Hematopoietic multipotent progenitor cell treated with erythropoietin and hydrocortisone succinate and interleukin-3 and kit ligand, for 15 days (in vitro differentiated cells): ENCODE measurements at regions not wholly inside any gene's neighbourhood (a gene's known extent, or its start where the extent isn't known, plus 50 kb on each side); places are given as distances from the start of the nearest gene placed in this dataset.
"Not testable (repeated sequence)": the region's sequence is repeated elsewhere in the genome, so short reads cannot be mapped to it uniquely, and the experiment has no call there.

ENCODE experiments used
- DNase-seq: peaks from one replicate; pipeline ENCODE4 v3.0.0-alpha.2; 2015; ENCODE audit warnings: low spot score

DNA sequence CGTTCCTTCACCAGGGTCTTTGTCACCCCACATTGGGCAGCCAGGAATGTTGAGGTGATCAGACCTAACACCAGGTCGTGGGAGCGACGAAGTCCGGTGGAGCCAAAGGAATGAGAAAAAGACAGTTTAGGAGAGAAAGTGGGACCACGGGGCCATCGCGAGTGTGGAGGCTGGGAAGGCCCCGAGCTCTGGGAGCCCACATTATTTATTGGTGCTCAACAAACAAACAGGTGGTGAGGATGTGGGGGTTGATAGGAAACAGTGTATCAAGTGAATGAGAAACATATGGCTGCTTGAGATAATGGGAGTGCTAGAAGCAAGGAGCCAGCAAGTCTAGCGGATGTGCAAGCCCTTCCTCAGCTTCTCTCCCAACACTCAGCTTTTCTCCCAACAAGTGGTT lies 287.1 kb upstream of the SGK1 start:
- no peak for DNase-seq

DNA sequence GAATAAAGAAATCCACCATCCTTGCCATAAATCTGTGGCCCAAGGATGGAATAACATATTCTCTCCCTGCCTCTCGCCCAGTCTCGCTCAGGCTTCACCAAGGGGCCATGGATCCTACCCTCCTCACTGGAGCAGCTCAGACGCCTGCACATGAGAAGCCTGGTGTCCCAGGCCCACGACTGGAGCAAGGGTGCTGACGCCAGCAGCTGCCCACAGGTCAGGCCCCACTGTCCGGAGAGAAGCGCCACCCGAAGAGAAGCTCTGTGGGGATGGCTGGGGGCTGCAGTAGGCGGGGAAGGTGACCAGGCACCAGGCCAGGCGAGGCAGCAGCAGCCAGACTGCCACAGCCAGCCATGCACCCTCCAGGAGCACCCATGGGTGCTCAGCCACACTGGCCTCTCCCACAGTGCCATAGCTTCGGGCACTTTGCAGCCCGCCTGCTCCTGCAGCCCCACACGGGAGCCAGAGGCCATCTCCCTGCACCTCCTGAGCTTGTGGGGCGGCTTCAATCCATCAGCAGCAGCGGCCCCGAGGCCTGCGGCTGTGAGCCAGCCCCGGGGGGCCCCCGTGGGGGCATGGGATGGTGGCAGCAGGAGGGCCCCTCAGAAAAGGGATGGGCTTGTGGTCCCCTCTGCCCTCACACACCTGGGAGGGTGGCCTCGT lies 286.2 kb upstream of the SGK1 start:
- DNase-seq = no peak

DNA sequence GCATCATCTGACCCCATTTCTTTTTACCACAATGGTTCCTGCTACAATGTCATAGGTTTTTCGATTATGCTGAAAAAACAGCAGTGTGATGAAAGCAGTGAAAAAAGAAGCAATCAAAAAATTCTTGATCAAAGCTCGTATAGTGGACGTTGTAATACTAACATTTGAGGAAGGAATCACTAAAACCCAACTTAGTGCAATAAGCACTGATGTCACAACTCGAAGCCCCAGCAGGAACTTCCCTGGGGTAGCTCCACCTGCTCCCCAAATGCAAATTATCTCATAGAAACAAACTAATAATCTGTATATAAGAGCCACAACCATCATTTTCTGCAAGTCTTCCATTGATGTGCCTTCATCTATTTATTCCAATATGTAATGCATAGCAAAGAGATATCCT lies 285.6 kb upstream of the SGK1 start:
- no peak for DNase-seq

DNA sequence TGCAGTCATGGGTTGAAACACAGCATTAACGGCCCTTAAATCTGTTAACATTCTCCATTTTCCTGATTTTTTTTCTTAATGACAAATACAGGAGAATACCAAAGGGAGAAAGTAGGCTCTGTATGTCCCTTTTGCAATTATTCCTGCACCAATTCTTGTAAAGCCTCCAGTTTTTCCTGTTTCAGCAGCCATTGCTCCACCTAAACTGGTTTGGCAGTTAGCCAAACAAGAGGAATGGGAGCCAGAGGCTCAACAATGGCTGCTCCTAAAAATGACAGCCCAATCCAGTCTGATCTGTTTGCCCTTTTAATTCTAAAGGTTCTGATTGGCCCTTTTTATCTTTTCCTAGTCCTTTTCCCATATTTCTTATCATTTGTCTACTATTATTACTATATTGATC lies 284.2 kb upstream of the SGK1 start:
- no peak for DNase-seq

DNA sequence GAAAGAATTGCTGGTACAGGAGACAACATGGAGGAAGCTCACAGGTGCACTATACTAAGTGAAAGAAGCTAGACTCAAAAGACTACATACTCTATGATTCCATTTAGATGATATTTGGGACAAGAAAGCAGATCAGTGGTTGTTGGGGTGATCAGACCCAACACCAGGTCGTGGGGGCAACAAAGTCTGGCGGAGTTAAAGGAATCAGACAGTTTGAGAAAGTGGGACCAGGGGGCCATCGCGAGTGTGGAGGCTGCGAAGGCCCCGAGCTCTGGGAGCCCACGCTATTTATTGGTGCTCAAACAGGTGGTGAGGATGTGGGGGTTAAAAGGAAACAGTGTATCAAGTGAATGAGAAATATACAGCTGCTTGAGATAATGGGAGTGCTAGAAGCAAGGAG lies 282.8 kb upstream of the SGK1 start:
- DNase-seq = no peak

DNA sequence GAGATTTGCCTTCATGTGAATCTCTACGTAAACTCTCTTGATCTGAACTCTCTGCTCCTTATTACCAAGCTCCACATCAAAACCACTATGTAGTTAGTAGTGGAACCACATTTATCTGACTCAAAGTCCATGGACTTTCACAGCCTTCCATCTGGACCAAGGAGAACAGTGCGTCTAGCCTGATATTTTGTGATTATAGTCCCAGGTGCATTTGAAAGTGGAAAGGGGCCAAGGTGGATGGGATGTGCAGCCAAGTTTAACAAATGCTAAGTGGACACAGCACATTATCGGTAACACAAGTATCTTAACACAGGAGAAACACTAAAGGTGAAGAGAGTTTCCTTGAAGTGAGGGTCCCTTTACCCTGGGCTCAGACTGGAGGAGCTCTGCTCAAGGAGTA lies 281.2 kb upstream of the SGK1 start:
- DNase-seq = no peak

DNA sequence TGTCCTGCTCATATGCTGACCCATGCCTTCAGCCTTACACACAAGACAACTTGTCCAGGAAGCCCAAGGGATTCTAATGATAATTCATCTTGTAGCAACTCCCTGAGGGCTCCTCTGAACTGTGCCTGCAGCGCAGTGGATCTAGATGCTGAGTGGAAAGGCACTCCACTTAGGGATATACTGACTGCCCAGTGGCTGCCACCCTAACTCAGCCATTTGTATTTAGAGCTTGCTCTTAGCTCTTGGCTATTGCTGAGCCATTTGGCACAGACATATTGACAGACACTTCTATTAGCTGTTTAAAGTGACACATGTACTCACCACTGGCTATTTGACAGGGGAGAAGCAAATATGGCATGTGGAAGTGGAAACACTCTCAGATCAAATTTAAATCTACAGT lies 278.3 kb upstream of the SGK1 start:
- DNase-seq = no peak

DNA sequence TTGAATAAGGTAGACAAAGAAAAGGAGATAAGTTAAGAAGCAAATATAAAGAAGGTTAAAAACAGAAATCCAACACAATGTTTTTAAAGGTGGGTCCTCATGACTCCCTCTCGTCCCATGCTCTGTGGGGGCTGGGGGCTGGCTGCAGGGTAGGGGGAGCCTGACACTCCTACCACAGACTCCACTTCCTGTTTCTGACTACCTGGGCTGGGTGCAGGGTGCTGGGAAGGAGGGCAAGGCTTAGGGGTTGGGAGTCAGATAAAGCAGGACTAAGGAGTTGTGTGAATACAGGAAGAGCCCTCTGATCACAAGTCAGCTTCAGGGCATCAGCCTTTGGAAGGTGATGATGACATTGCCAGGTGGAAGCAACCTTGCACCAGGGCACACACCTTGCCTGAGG lies 277.0 kb upstream of the SGK1 start:
- DNase-seq = no peak

DNA sequence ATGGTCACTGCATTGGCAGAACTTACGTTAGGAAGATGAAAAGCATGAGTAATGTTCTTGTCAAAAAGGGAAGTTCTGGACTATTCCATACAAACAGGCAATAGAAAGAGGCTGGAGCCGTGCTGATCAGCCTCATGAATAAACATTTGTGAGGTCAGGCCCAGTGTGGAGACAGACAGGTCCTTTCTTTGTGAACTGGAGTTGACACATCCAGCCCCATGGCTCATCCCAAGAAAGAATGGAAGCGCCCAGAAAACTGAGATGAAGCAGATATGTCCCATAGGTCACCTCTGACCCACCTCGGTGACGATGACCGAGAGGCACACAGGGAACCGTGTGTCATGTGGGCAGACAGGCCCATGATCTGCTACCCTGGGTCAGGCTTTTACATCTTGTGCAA lies 276.0 kb upstream of the SGK1 start:
- DNase-seq = no peak

DNA sequence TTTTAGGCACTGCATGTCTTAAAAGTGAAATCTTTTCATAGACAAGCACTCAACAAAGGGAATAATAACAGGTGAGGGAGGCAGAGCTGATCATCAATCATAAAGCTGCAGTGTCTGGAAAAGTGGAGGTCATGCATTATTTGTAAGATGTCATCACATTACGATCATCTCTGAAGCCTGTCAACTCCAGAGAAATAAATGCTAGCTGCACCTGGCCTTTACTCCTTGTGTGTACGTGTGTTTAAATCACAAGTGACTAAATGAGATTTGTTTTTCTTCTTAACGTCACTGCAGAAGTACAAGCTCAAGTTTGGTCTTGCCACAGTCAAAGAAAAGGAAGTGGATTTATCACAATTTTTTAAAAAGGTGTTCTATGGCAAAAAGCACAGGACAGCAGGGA lies 275.5 kb upstream of the SGK1 start:
- DNase-seq = no peak

DNA sequence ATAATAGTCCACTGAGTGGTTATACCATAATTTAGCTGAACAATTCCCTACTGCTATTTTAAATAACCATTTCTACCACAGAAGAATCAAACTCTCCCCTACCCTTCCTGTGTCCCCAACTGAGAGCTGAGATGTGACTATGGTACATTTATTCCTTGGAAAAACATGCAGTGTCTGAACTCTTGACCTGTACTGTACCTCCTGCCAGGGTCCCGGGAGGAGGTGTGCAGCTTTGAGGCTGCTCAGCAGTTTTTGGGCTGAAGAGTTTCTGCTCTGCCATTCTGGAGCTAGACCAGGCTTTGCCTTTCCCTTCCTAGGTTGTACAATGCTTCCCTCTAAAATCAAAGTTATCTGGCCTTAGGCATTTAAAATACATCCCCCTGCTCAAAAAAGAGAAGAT lies 275.1 kb upstream of the SGK1 start:
- no peak for DNase-seq

DNA sequence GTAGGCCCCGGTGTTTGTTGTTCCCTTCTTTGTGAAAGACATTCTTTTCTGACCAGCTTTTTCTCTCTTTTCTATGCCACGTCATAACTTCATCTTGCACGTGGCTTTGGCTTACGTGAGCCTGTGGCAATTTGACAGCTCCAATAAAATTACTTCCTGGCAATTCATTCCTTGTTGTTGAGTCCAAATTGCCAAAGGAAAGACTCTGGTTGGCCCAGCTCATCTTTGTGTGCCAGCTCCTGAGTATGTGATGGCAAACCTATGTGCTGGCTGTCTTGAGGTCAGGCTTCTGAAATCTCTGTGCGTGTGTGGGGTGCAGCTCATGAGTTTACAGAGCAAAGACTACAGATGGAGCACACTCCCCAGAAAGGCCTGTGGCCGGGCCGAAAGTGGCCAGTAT lies 272.5 kb upstream of the SGK1 start:
- no peak for DNase-seq

DNA sequence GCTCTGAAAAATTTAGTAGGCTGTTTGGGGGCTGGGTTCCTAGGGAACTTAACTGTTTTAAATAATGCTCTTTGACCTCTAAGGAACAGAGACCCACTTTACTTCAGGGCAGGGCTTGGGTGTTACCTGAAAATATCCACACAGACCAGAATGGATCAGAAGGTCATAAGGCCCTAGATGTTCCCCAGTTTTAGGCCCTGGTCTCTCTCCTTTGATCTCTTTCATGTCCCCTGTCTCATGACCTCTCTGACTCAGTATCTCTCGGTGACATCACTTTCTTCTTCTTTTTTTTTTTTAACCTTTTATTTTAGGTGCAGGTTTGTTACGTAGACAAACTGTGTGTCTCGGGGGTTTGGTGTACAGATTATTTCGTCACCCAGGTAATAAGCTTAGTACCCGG lies 272.1 kb upstream of the SGK1 start:
- no peak for DNase-seq

DNA sequence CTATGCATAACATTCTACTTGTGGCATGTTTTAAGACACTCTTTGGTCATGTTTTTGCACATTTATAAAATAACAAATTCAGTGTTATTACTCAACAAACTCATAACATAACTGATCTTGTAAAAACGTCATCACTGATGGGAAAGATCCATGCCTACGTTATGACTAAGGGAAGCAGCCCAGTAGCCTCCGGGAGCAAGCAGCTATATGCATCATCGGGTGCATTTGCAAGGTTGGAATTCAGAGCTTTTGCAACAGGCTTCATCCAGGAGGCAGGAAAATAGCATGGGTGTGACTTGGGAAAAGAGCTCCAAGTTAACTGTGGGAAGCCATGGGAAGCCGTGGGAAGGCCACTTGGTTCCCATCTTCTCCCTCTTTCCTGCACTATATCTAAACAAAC lies 271.6 kb upstream of the SGK1 start:
- DNase-seq = no peak

DNA sequence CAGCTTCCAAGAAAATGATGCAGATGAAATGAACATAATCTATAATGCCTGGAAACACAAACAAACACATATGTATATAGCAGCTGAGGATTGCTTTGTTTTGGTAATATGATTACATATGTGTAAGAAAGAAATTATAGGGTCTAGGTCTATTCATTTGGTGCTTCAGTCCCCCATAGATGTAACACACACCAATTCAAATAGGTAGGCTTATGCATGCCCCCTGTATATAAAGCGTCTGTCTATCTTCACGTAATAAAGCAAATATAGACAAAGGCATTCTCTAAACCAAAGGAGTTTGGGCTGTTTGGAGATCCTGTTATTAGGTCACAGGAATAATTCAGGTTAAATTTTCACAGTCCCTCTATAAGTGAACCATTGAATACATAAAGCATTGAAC lies 270.4 kb upstream of the SGK1 start:
- no peak for DNase-seq

DNA sequence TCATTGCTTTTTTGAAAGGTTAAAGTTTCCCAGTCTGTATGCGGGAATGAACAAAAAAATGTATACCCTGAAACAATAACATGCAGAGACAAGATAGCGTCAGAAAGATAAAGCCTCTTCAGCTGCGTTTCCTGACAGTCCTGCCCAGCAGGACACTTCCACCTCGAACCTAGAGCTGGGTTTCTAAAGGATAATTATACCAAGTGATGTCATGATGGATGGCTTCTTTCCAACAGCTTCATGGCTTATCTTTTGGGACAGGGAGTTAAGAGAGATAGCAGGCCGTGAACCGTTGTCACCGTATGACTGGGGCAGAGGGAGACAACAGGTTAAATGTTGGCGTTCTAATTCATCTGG lies 267.6 kb upstream of the SGK1 start:
- no peak for DNase-seq

DNA sequence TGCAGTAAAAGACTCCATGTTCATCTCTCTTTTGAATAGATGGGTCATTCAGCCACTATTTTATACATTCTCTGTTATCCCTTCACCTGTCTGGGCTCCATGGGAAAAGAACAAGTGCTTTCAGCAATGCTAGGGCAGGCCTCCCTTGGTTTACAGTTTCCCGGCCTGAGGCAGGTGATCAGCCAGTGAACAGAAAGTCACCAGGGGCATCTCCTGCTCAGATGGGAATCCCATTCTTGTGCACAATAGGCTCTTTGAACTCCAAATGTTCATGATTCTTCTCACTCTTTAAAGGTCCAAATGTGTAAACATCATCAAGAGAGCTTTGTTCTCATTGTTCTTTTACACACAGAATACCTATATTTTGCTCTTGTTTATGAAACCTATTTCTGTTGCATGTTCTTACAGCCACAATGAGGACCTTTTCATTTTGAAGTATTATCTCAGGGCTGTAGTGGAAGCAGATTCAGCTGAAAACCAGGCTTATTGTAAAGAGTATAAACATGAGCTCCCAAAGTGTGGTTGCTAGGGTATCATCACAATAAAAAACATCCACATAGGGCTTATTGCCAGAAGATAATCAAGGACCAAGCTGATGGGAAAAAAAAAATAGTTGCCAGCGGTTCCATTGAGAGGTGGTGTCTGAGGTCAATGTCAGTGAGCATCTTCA lies 267.1 kb upstream of the SGK1 start:
- no peak for DNase-seq

DNA sequence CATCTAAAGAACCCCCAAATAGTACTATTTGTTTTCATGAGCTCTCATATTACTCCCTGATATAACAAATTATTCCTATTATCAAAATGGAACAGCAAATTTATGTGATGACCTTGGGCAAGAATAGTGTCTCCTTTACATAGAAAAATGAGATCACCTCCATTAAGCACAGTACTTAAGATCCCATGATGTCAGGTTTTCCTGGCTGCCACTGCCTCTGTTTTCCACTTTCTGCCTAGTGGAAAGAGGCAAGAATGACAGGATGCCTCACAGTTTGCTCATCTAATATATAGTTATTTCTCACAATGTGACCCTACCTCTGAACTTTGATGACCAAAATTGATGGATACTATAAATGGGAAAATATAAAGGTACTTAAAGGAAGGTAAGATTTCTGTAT lies 260.1 kb upstream of the SGK1 start:
- no peak for DNase-seq

DNA sequence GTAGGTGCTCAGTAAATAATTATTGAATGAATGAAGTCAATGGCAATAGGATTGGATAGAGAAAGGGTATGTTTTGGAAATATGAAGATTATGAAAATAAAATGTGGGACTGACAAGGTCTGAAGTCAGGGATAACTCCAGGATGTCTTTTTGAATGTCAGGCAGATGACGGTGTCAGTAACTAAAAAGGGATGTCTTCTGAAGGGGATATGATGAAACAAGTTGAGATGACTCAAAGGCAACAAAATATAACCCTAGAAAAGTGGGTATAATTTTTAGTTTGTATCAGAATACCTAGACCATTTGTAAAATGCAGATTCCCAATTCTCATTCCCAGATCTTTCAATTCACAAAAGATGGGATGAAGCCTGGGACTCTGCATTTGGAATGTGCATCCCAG lies 257.3 kb upstream of the SGK1 start:
- no peak for DNase-seq

DNA sequence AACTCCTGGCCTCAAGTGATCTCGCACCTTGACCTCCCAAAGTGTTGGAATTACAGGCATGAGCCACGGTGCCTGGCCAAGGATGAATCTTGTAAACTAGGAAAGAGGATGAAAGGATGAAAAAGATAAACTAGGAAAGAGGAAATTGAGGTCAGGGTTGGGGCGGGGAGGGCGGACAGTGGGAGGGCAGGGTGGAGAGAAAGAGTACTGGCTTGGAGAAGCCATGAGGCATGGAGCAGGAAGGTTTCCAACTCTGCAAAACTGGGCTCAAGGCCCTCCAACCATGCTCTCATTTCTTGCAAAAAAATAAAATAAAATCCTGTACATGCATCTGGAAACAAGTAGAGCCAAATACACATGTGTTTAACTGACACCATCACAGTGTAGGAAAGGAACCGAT lies 256.6 kb upstream of the SGK1 start:
- DNase-seq = no peak

DNA sequence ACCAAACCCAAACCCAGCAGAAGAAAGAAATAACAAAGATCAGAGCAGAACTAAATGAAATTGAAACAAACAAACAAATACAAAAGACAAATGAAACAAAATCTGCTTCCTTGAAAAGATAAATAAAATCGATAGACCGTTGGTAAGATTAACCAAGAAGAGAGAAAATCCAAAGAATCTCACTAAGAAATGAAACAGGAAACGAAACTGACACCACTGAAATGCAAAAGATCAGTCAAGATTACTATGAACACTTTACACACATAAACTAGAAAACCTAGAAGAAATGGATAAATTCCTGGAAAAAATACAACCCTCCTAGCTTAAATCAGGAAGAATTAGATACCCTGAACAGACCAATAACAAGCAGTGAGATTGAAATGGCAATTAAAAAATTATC lies 252.1 kb upstream of the SGK1 start:
- DNase-seq = not testable (repeated sequence)

DNA sequence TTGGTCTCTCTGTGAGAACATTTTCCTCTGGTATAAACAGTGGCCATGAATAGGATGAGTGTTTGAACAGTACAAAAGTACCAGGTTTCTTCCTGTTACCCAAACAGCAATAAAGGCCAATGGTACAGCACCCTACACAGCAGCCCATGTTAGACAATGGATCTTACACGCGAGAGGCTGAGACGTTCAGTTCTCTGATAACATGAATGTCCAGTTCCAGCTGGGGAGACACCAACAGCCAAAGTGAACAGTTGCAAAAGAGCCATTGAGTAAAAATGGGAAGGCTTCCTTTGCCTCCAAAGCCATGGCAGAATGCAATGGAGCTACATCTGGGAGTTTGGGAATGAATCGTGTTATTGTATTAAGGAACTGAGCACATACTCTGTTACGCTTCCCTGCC lies 246.8 kb upstream of the SGK1 start:
- no peak for DNase-seq

DNA sequence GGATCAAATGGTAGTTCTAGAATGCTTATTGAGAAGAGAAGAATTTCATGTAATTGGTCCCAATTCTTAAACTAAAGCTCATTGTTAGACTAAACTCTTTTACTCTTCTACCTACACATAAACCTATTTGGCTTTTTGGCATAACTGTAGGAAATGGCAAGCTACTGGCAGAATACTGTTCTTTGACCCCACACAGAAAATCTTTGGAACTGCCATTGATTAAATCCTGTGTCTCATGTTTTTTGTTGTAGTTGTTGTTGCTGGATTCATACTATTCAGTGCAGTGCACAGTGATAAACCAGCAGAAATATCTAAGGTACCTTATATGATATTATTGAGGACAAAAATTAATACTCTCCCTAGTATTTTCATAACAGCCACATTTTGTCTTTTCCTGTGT lies 242.1 kb upstream of the SGK1 start:
- no peak for DNase-seq

DNA sequence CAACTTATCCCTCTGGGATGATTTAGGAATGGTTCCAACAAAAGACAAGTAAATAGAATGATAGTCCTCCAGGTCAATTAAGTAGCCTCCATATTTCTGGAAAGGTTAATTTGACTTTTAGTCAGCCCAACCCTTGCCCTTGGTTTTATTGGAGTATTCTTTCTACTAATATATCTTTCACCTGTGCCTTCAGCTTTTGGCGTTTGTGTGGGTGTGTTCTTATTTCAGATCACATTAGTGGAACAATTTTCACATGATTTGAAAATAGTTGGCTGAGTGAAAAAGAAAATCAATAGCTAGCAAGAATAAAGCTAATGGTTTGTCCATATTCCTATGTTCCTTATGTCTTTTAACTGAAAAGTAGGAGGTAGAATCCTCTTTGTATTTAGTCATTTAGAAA lies 239.6 kb upstream of the SGK1 start:
- DNase-seq = no peak

DNA sequence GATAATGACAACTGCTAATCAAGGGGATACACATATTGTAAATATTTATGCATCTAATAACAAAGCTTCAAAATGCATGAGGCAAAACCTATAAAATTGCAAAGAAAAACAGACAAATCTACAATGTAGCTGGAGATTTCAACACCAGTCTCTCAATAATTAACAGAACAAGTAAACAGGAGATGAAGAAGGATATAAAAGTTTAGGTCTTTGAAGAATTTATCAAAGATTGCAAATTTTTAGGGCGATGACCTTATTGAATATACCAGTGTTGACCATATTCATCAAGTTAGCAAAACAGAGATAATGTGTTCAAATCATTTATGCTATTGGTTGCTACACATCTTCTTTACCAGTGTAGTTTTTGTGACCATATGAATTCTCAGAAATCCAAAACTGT lies 237.8 kb upstream of the SGK1 start:
- DNase-seq = no peak
